ENCODE measurements at regions not wholly inside any gene's neighbourhood (a gene's known extent, or its start where the extent isn't known, plus 50 kb on each side); places are given as distances from the start of the nearest gene placed in this dataset.
"Not testable (repeated sequence)": the region's sequence is repeated elsewhere in the genome, so short reads cannot be mapped to it uniquely, and the experiment has no call there.

GRCh38 chr4:49137961-49138360 lies 151.9 kb downstream of the CWH43 start:
- no CpG with 5 or more reads among the region's 6 CpGs for WGBS, 2 donors
- DNase-seq; H3K4me3 ChIP-seq; H3K27ac ChIP-seq; H3K27me3 ChIP-seq; H3K9me3 ChIP-seq; H3K36me3 ChIP-seq (replicated peaks in 1 of 2; ENCODE audit: insufficient read depth in 1 of 2, low read depth in 2 of 2); H3K4me1 ChIP-seq; ATAC-seq; intact Hi-C loops (cut with DNase I): not testable (repeated sequence)

- ATAC-seq; H3K4me3 ChIP-seq; intact Hi-C loops (cut with DNase I); H3K9me3 ChIP-seq; H3K4me1 ChIP-seq; H3K27ac ChIP-seq; H3K36me3 ChIP-seq (replicated peaks in 1 of 2; ENCODE audit: insufficient read depth in 1 of 2, low read depth in 2 of 2); H3K27me3 ChIP-seq; DNase-seq: not testable (repeated sequence)
- WGBS, 2 donors: 40% methylated on average over 1 of the region's 10 CpGs; no CpG with 5 or more reads in 1 of the 2 donors
These were observed 152.7 kb downstream of the CWH43 start for GRCh38 chr4:49138818-49139217.

- DNase-seq; H3K9me3 ChIP-seq; H3K4me3 ChIP-seq; H3K4me1 ChIP-seq; H3K27me3 ChIP-seq; intact Hi-C loops (cut with DNase I); H3K27ac ChIP-seq; H3K36me3 ChIP-seq (replicated peaks in 1 of 2; ENCODE audit: insufficient read depth in 1 of 2, low read depth in 2 of 2): not testable (repeated sequence)
- ATAC-seq: peak; percentile 68
- WGBS, 2 donors: 60 to 61% methylated on average over 5 to 8 of the region's 8 CpGs
These were observed 153.4 kb downstream of the CWH43 start for GRCh38 chr4:49139513-49139912.

- H3K27me3 ChIP-seq; ATAC-seq; H3K9me3 ChIP-seq; H3K4me3 ChIP-seq; H3K27ac ChIP-seq; H3K36me3 ChIP-seq (replicated peaks in 1 of 2; ENCODE audit: insufficient read depth in 1 of 2, low read depth in 2 of 2); H3K4me1 ChIP-seq; intact Hi-C loops (cut with DNase I): not testable (repeated sequence)
- WGBS, 2 donors: 2 to 56% methylated on average over 6 to 8 of the region's 8 CpGs
- peak; percentile 15 to 32 (median 28) for DNase-seq
These were observed 154.3 kb downstream of the CWH43 start for GRCh38 chr4:49140351-49140750.

GRCh38 chr4:49141955-49142354 lies 155.9 kb downstream of the CWH43 start:
- intact Hi-C loops (cut with DNase I); H3K9me3 ChIP-seq; H3K27me3 ChIP-seq; ATAC-seq; H3K27ac ChIP-seq; H3K36me3 ChIP-seq (replicated peaks in 1 of 2; ENCODE audit: insufficient read depth in 1 of 2, low read depth in 2 of 2); H3K4me3 ChIP-seq; H3K4me1 ChIP-seq; DNase-seq: not testable (repeated sequence)
- 24 to 47% methylated on average over 2 to 4 of the region's 8 CpGs for WGBS, 2 donors

- H3K27ac ChIP-seq; H3K36me3 ChIP-seq (replicated peaks in 1 of 2; ENCODE audit: insufficient read depth in 1 of 2, low read depth in 2 of 2); DNase-seq; H3K27me3 ChIP-seq; intact Hi-C loops (cut with DNase I); H3K4me1 ChIP-seq; H3K4me3 ChIP-seq: not testable (repeated sequence)
- 38 to 57% methylated on average over 6 to 7 of the region's 7 CpGs for WGBS, 2 donors
- peak; percentile 43 for ATAC-seq
- peaks cover 0 to 18% (median 6%) of the 10 kb centered on the region in 3 donors for H3K9me3 ChIP-seq
These were observed 161.1 kb downstream of the CWH43 start for GRCh38 chr4:49147143-49147542.

GRCh38 chr4:49147596-49147995 lies 161.5 kb downstream of the CWH43 start:
- H3K4me3 ChIP-seq; DNase-seq; intact Hi-C loops (cut with DNase I); ATAC-seq; H3K36me3 ChIP-seq (replicated peaks in 1 of 2; ENCODE audit: insufficient read depth in 1 of 2, low read depth in 2 of 2); H3K27me3 ChIP-seq; H3K4me1 ChIP-seq; H3K27ac ChIP-seq: not testable (repeated sequence)
- 37 to 48% methylated on average over 6 of the region's 6 CpGs for WGBS, 2 donors
- peaks cover 0 to 18% (median 6%) of the 10 kb centered on the region in 3 donors for H3K9me3 ChIP-seq

- H3K9me3 ChIP-seq: peaks cover 0 to 18% (median 6%) of the 10 kb centered on the region in 3 donors
- H3K4me3 ChIP-seq; H3K27me3 ChIP-seq; H3K4me1 ChIP-seq; H3K36me3 ChIP-seq (replicated peaks in 1 of 2; ENCODE audit: insufficient read depth in 1 of 2, low read depth in 2 of 2); intact Hi-C loops (cut with DNase I); H3K27ac ChIP-seq: not testable (repeated sequence)
- WGBS, 2 donors: 43 to 45% methylated on average over 20 to 21 of the region's 21 CpGs
- DNase-seq: peak in 1 of 4 donors; percentile 8
- peak; percentile 84 for ATAC-seq
These were observed 163.2 kb downstream of the CWH43 start for GRCh38 chr4:49149006-49149975.

GRCh38 chr4:49150351-49151083 lies 164.4 kb downstream of the CWH43 start:
- H3K27me3 ChIP-seq; DNase-seq; H3K4me3 ChIP-seq; H3K27ac ChIP-seq; intact Hi-C loops (cut with DNase I); H3K36me3 ChIP-seq (replicated peaks in 1 of 2; ENCODE audit: insufficient read depth in 1 of 2, low read depth in 2 of 2); H3K4me1 ChIP-seq: not testable (repeated sequence)
- peaks cover 0 to 15% (median 6%) of the 10 kb centered on the region in 3 donors for H3K9me3 ChIP-seq
- WGBS, 2 donors: 31 to 35% methylated on average over 10 of the region's 10 CpGs
- ATAC-seq: peak; percentile 22

GRCh38 chr4:49153011-49153410 lies 166.9 kb downstream of the CWH43 start:
- 49 to 54% methylated on average over 11 of the region's 11 CpGs for WGBS, 2 donors

GRCh38 chr4:49154308-49155103 lies 168.4 kb downstream of the CWH43 start:
- H3K4me3 ChIP-seq; H3K4me1 ChIP-seq; intact Hi-C loops (cut with DNase I); H3K27me3 ChIP-seq; H3K36me3 ChIP-seq (replicated peaks in 1 of 2; ENCODE audit: insufficient read depth in 1 of 2, low read depth in 2 of 2); H3K27ac ChIP-seq; DNase-seq: not testable (repeated sequence)
- WGBS, 2 donors: 44 to 48% methylated on average over 11 of the region's 11 CpGs
- peak; percentile 66 for ATAC-seq
- H3K9me3 ChIP-seq: peaks cover 0 to 14% (median 6%) of the 10 kb centered on the region in 3 donors

More at GRCh38 chr4:49153011-49153410, 166.9 kb downstream of the CWH43 start:
- H3K27ac ChIP-seq; H3K27me3 ChIP-seq; H3K4me3 ChIP-seq; DNase-seq; H3K36me3 ChIP-seq (replicated peaks in 1 of 2; ENCODE audit: insufficient read depth in 1 of 2, low read depth in 2 of 2); intact Hi-C loops (cut with DNase I); H3K4me1 ChIP-seq: not testable (repeated sequence)
- peaks cover 0 to 14% (median 6%) of the 10 kb centered on the region in 3 donors for H3K9me3 ChIP-seq
- peak; percentile 41 for ATAC-seq

Data from body of pancreas (tissue), 4 donors.